GM12878 (cell line): ENCODE measurements at regions not wholly inside any gene's neighbourhood (a gene's known extent, or its start where the extent isn't known, plus 50 kb on each side); places are given as distances from the start of the nearest gene placed in this dataset.

Experiments
- ATAC-seq: fragments of 200-7000 bp; cut with Tn5 transposase; 3 replicates; pipeline ENCODE4 v1.9.1; 2020; ENCODE audit warnings: mild to moderate bottlenecking, moderate library complexity
- BruUV-seq: library from RNA; stranded (reverse); fragments of 400-500 nt; replicated peaks from 2 replicates; lab custom pipeline; 2021; lab: Mats Ljungman, UMichigan
- CTCF ChIA-PET: fragments of 300-600 bp; sonication (Branson Sonifier 250); formaldehyde crosslinking; extraction: SDS; loops from one replicate; lab custom pipeline; 2021; ENCODE audit warnings: inconsistent platforms; lab: Yijun Ruan, JAX
- POLR2A ChIA-PET: fragments of 350-600 bp; formaldehyde crosslinking; extraction: SDS; loops from one replicate; lab custom pipeline; 2021; ENCODE audit warnings: inconsistent platforms; lab: Charles Lee
- RAD21 ChIA-PET: fragments of 300-600 bp; sonication (Branson Sonifier 250); formaldehyde crosslinking; loops from one replicate; lab custom pipeline; 2023; ENCODE audit warnings: antibody characterized with exemption; ENCODE audit not compliant: unreplicated experiment; lab: Charles Lee
- SMC1A ChIA-PET: fragments of 300-600 bp; sonication (Branson Sonifier 250); formaldehyde crosslinking; loops from one replicate; lab custom pipeline; 2023; ENCODE audit not compliant: unreplicated experiment, uncharacterized antibody; lab: Charles Lee
- DNase-seq: peaks from one replicate; pipeline ENCODE4 v3.0.0-alpha.2; 2011; ENCODE audit warnings: low read depth, low spot score
- FAIRE-seq: peaks from 3 replicates; lab custom pipeline; 2011; peaks lifted over from hg19 to GRCh38; lab: Jason Lieb, UNC
- H2AFZ ChIP-seq: 2 replicates; pipeline ENCODE4 v1.6.0; 2011; ENCODE audit warnings: low read depth, low read length, control low read depth; ENCODE audit not compliant: control insufficient read depth
- H3K27ac ChIP-seq: 2 replicates; pipeline ENCODE4 v1.5.1; 2011; ENCODE audit warnings: control low read depth; ENCODE audit not compliant: control insufficient read depth, insufficient read depth
- H3K27me3 ChIP-seq, 2 experiments: replicated peaks in 1 of 2; 2 replicates each; pipeline versions ENCODE4 v1.6.0 to v1.6.1; 2011; ENCODE audit warnings: low read length in 1 of 2; ENCODE audit not compliant: control insufficient read depth in 2 of 2, insufficient read depth in 2 of 2
- H3K36me3 ChIP-seq, 2 experiments: 2 replicates each; pipeline ENCODE4 v1.5.1; 2011; ENCODE audit warnings: low read length in 1 of 2; ENCODE audit not compliant: control insufficient read depth in 2 of 2, insufficient read depth in 2 of 2
- H3K4me1 ChIP-seq: 2 replicates; pipeline ENCODE4 v1.6.1; 2011; ENCODE audit warnings: mild to moderate bottlenecking, low read length, moderate library complexity, mixed read lengths; ENCODE audit not compliant: control insufficient read depth, insufficient read depth
- H3K4me2 ChIP-seq: 2 replicates; pipeline ENCODE4 v1.6.0; 2011; ENCODE audit warnings: control low read depth; ENCODE audit not compliant: control insufficient read depth, insufficient read depth
- H3K4me3 ChIP-seq: fragments of 200-600 bp; sonication (generic); 2 replicates; pipeline ENCODE4 v1.5.1; 2016
- H3K79me2 ChIP-seq: 2 replicates; pipeline ENCODE4 v1.6.0; 2011; ENCODE audit warnings: low read length; ENCODE audit not compliant: control insufficient read depth, insufficient read depth
- H3K9ac ChIP-seq: 2 replicates; pipeline ENCODE4 v1.8.0; 2011; ENCODE audit warnings: low read length, control low read depth, mixed read lengths; ENCODE audit not compliant: control insufficient read depth, insufficient read depth
- H3K9me3 ChIP-seq: replicated peaks from 3 replicates; pipeline ENCODE4 v1.5.1; 2011; ENCODE audit warnings: mild to moderate bottlenecking, low read length; ENCODE audit not compliant: control insufficient read depth, insufficient read depth
- H4K20me1 ChIP-seq: 2 replicates; pipeline ENCODE4 v1.6.0; 2011; ENCODE audit not compliant: control insufficient read depth, insufficient read depth
- ATF7 ChIP-seq: fragments of 450-650 bp; IDR thresholded peaks from 2 replicates; pipeline ENCODE4 v1.6.1; 2016; ENCODE audit warnings: low read depth, mild to moderate bottlenecking
- BCL11A ChIP-seq: IDR thresholded peaks from 2 replicates; pipeline ENCODE4 v1.6.1; 2011; ENCODE audit warnings: low read depth, low read length
- CBX3 ChIP-seq: fragments of 200-600 bp; sonication (generic); IDR thresholded peaks from 2 replicates; pipeline ENCODE4 v1.6.1; 2016; ENCODE audit warnings: low read depth, borderline replicate concordance
- EGR1 ChIP-seq, 2 experiments: IDR thresholded peaks; 1 replicate in 1 of 2; 2 replicates in 1 of 2; pipeline ENCODE4 v1.6.1; 2011 to 2012; ENCODE audit warnings: low read depth in 2 of 2, low read length in 2 of 2, borderline replicate concordance in 1 of 2, mild to moderate bottlenecking in 1 of 2, moderate library complexity in 1 of 2
- FOXK2 ChIP-seq: fragments of 450-650 bp; IDR thresholded peaks from 2 replicates; pipeline ENCODE4 v1.6.1; 2017; ENCODE audit warnings: mild to moderate bottlenecking, moderate library complexity
- GATAD2B ChIP-seq: fragments of 450-650 bp; conservative IDR thresholded peaks from 2 replicates; pipeline ENCODE4 v1.6.1; 2017; ENCODE audit warnings: low read depth, mild to moderate bottlenecking, moderate library complexity
- PAX5 ChIP-seq: IDR thresholded peaks from 2 replicates; pipeline ENCODE4 v1.6.1; 2011; ENCODE audit warnings: low read depth, low read length, borderline replicate concordance
- RAD51 ChIP-seq: fragments of 450-650 bp; IDR thresholded peaks from 2 replicates; pipeline ENCODE4 v1.6.1; 2016; ENCODE audit warnings: moderate library complexity, mild to moderate bottlenecking, inconsistent platforms
- RB1 ChIP-seq: fragments of 450-650 bp; formaldehyde crosslinking; IDR thresholded peaks from 2 replicates; pipeline ENCODE4 v1.6.1; 2017; ENCODE audit warnings: mild to moderate bottlenecking, borderline replicate concordance
- SREBF2 ChIP-seq: IDR thresholded peaks from 2 replicates; pipeline ENCODE4 v1.6.1; 2012; ENCODE audit warnings: mild to moderate bottlenecking, low read length
- WGBS: methylation state at CpG from one replicate; pipeline ENCODE4 v1.1.6; 2016; ENCODE audit warnings: low lambda C conversion rate; ENCODE audit not compliant: insufficient replicate concordance, insufficient coverage; ENCODE audit errors: missing lambda C conversion rate; 5-methylcytosine and 5-hydroxymethylcytosine counted together
- in situ Hi-C: fragments of 300-500 bp; cut with MboI; formaldehyde crosslinking; loops from 9 replicates; pipeline ENCODE4 v1.14.3; 2018; ENCODE audit warnings: mixed read lengths
- intact Hi-C: fragments of 100-400 bp; cut with micrococcal nuclease; formaldehyde crosslinking; loops from one replicate; pipeline ENCODE4 v1.14.2; 2022; ENCODE audit not compliant: unreplicated experiment
- TF ChIP-seq, protein P1 (sequence below): fragments of 450-650 bp; IDR thresholded peaks from 2 replicates; pipeline ENCODE4 v1.6.1; 2017; ENCODE audit warnings: mild to moderate bottlenecking, low read depth, inconsistent platforms; ENCODE audit not compliant: poor library complexity, severe bottlenecking
- TF ChIP-seq, protein P2 (sequence below): IDR thresholded peaks from 2 replicates; pipeline ENCODE4 v1.6.1; 2011; ENCODE audit warnings: borderline replicate concordance, low read depth, mild to moderate bottlenecking, moderate library complexity, low read length; ENCODE audit not compliant: insufficient read depth, poor library complexity, severe bottlenecking
- TF ChIP-seq, protein P3 (sequence below): IDR thresholded peaks from 2 replicates; pipeline ENCODE4 v1.6.1; 2012; ENCODE audit warnings: low read depth, low read length, improper control_type of control experiment

DNA sequence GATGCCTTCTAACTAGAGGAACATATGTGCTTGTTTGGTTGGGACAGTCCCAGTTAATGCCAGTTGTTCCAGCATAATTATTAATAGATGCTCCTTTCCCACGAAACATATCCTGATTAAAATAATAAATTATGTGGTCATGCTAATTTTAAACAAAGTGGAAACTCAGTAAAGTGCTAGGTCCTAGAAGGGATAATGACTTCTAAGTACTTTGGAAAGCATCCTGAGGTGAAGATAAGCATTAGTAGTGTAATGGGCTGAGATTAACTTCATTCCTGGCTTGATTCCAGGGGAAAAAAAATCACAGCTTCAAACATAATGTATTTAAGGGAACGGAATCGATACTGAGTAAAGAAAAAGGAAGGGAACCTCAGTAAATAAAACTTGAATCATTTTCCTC lies 213.7 kb upstream of the SNX2 start:
- ChIA-PET SMC1A (no interaction called here), CTCF (no interaction called here), POLR2A (no interaction called here), RAD21 (no interaction called here)
- no peak overlapping the region for H3K27ac ChIP-seq
- H3K36me3 ChIP-seq: no peaks in the 10 kb centered on the region
- no peak for ATAC-seq
- TF ChIP-seq, protein P1, sequence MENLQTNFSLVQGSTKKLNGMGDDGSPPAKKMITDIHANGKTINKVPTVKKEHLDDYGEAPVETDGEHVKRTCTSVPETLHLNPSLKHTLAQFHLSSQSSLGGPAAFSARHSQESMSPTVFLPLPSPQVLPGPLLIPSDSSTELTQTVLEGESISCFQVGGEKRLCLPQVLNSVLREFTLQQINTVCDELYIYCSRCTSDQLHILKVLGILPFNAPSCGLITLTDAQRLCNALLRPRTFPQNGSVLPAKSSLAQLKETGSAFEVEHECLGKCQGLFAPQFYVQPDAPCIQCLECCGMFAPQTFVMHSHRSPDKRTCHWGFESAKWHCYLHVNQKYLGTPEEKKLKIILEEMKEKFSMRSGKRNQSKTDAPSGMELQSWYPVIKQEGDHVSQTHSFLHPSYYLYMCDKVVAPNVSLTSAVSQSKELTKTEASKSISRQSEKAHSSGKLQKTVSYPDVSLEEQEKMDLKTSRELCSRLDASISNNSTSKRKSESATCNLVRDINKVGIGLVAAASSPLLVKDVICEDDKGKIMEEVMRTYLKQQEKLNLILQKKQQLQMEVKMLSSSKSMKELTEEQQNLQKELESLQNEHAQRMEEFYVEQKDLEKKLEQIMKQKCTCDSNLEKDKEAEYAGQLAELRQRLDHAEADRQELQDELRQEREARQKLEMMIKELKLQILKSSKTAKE: no peak
- TF ChIP-seq GATAD2B (no peak), PAX5 (no peak), FOXK2 (no peak), SREBF2 (no peak), ATF7 (no peak), EGR1 (IDR thresholded peaks at IDR 0.05; ENCODE audit: borderline replicate concordance in 1 of 2, low read depth in 2 of 2, low read length in 2 of 2) (no peak), CBX3 (no peak), RB1 (no peak), RAD51 (no peak), BCL11A (no peak)
- TF ChIP-seq, protein P2, sequence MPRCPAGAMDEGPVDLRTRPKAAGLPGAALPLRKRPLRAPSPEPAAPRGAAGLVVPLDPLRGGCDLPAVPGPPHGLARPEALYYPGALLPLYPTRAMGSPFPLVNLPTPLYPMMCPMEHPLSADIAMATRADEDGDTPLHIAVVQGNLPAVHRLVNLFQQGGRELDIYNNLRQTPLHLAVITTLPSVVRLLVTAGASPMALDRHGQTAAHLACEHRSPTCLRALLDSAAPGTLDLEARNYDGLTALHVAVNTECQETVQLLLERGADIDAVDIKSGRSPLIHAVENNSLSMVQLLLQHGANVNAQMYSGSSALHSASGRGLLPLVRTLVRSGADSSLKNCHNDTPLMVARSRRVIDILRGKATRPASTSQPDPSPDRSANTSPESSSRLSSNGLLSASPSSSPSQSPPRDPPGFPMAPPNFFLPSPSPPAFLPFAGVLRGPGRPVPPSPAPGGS: no peak
- TF ChIP-seq, protein P3, sequence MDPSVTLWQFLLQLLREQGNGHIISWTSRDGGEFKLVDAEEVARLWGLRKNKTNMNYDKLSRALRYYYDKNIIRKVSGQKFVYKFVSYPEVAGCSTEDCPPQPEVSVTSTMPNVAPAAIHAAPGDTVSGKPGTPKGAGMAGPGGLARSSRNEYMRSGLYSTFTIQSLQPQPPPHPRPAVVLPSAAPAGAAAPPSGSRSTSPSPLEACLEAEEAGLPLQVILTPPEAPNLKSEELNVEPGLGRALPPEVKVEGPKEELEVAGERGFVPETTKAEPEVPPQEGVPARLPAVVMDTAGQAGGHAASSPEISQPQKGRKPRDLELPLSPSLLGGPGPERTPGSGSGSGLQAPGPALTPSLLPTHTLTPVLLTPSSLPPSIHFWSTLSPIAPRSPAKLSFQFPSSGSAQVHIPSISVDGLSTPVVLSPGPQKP: no peak
- no peak for DNase-seq
- intact Hi-C loops (no loop called here), in situ Hi-C loops (no loop called here)
- H3K4me1 ChIP-seq: no peaks in the 10 kb centered on the region
- no peak overlapping the region for H3K4me2 ChIP-seq
- BruUV-seq: no TSS peak
- H3K9me3 ChIP-seq: no peaks in the 10 kb centered on the region
- H3K9ac ChIP-seq: no peak overlapping the region
- no peaks in the 10 kb centered on the region for H3K79me2 ChIP-seq
- no peaks in the 10 kb centered on the region for H3K27me3 ChIP-seq
- no peak for FAIRE-seq
- no peaks in the 10 kb centered on the region for H4K20me1 ChIP-seq
- H2AFZ ChIP-seq: no peak overlapping the region
- H3K4me3 ChIP-seq: no peak overlapping the region
- WGBS: 22% methylated on average over 3 of the region's 3 CpGs
